ENCODE measurements at regions not wholly inside any gene's neighbourhood (a gene's known extent, or its start where the extent isn't known, plus 50 kb on each side); places are given as distances from the start of the nearest gene placed in this dataset.
"Not testable (repeated sequence)": the region's sequence is repeated elsewhere in the genome, so short reads cannot be mapped to it uniquely, and the experiment has no call there.

- H3K36me3 Mint-ChIP-seq; H3K9me3 Mint-ChIP-seq; ATAC-seq (ENCODE audit: low read depth); H3K27me3 Mint-ChIP-seq; DNase-seq (ENCODE audit: low spot score in 2 of 2); H3K4me3 Mint-ChIP-seq; H3K4me1 Mint-ChIP-seq; H3K27ac Mint-ChIP-seq: not testable (repeated sequence)
These were observed 50.5 kb upstream of the TP53TG3D start for GRCh38 chr16:32202585-32202984.

Data from memory B cell (primary cell).